H9 (cell line): ENCODE measurements at regions not wholly inside any gene's neighbourhood (a gene's known extent, or its start where the extent isn't known, plus 50 kb on each side); places are given as distances from the start of the nearest gene placed in this dataset.

Experiments used
- DNase-seq: peaks from one replicate; pipeline ENCODE4 v3.0.0-alpha.2; 2017
- H2AFZ ChIP-seq: one replicate; pipeline ENCODE4 v1.6.1; 2013; ENCODE audit warnings: mild to moderate bottlenecking, low read length, control low read depth, moderate library complexity
- H2AK5ac ChIP-seq: 2 replicates; pipeline ENCODE4 v1.6.1; 2013; ENCODE audit warnings: low read length, control low read depth, mixed read lengths; ENCODE audit not compliant: insufficient read length
- H2BK120ac ChIP-seq: one replicate; pipeline ENCODE4 v1.6.1; 2013; ENCODE audit warnings: low read depth, mild to moderate bottlenecking, low read length, control low read depth, inconsistent platforms; ENCODE audit not compliant: poor library complexity, severe bottlenecking
- H2BK12ac ChIP-seq: 2 replicates; pipeline ENCODE4 v1.6.1; 2013; ENCODE audit warnings: low read length, control low read depth, mixed read lengths, low read depth; ENCODE audit not compliant: insufficient read length
- H2BK15ac ChIP-seq: 2 replicates; pipeline ENCODE4 v1.6.1; 2013; ENCODE audit warnings: low read depth, low read length, control low read depth
- H2BK20ac ChIP-seq: one replicate; pipeline ENCODE4 v1.6.1; 2013; ENCODE audit warnings: low read depth, mild to moderate bottlenecking, low read length, control low read depth, inconsistent platforms; ENCODE audit not compliant: poor library complexity, severe bottlenecking
- H2BK5ac ChIP-seq: 2 replicates; pipeline ENCODE4 v1.6.1; 2013; ENCODE audit warnings: low read length, control low read depth, mixed read lengths; ENCODE audit not compliant: insufficient read length
- H3K14ac ChIP-seq: 2 replicates; pipeline ENCODE4 v1.6.1; 2013; ENCODE audit warnings: low read length, control low read depth; ENCODE audit not compliant: insufficient read depth
- H3K18ac ChIP-seq: 2 replicates; pipeline ENCODE4 v1.6.1; 2013; ENCODE audit warnings: low read depth, mild to moderate bottlenecking, mixed read lengths, low read length, control low read depth; ENCODE audit not compliant: insufficient read length
- H3K23ac ChIP-seq: 2 replicates; pipeline ENCODE4 v1.6.1; 2013; ENCODE audit warnings: low read length, control low read depth, mixed read lengths, low read depth; ENCODE audit not compliant: insufficient read length
- H3K23me2 ChIP-seq: 2 replicates; pipeline ENCODE4 v1.6.1; 2013; ENCODE audit warnings: low read depth, mild to moderate bottlenecking, mixed read lengths, low read length, control low read depth; ENCODE audit not compliant: insufficient read length, poor library complexity, severe bottlenecking
- H3K27ac ChIP-seq: 2 replicates; pipeline ENCODE4 v1.5.1; 2013; ENCODE audit warnings: low read length, control low read depth, mixed read lengths, low read depth; ENCODE audit not compliant: insufficient read length
- H3K27me3 ChIP-seq: 2 replicates; pipeline ENCODE4 v1.6.1; 2013; ENCODE audit warnings: low read length, control low read depth, inconsistent platforms; ENCODE audit not compliant: insufficient read depth
- H3K4ac ChIP-seq: 2 replicates; pipeline ENCODE4 v1.6.1; 2013; ENCODE audit warnings: low read depth, mild to moderate bottlenecking, control low read depth, inconsistent platforms, low read length, moderate library complexity
- H3K4me1 ChIP-seq: 2 replicates; pipeline ENCODE4 v1.6.1; 2013; ENCODE audit warnings: low read length, control low read depth, inconsistent platforms; ENCODE audit not compliant: insufficient read depth
- H3K4me2 ChIP-seq: 2 replicates; pipeline ENCODE4 v1.6.1; 2013; ENCODE audit warnings: low read length, control low read depth, mixed read lengths; ENCODE audit not compliant: insufficient read length, insufficient read depth
- H3K56ac ChIP-seq: 2 replicates; pipeline ENCODE4 v1.6.1; 2013; ENCODE audit warnings: low read depth, mild to moderate bottlenecking, mixed read lengths, low read length, control low read depth; ENCODE audit not compliant: insufficient read length
- H3K79me1 ChIP-seq: 2 replicates; pipeline ENCODE4 v1.6.1; 2013; ENCODE audit warnings: low read depth, mild to moderate bottlenecking, moderate library complexity, low read length, control low read depth, inconsistent platforms; ENCODE audit not compliant: insufficient read depth, poor library complexity, severe bottlenecking
- H3K79me2 ChIP-seq: 2 replicates; pipeline ENCODE4 v1.6.1; 2013; ENCODE audit warnings: low read length, control low read depth, inconsistent platforms; ENCODE audit not compliant: insufficient read depth
- H3K9ac ChIP-seq: 2 replicates; pipeline ENCODE4 v1.6.1; 2013; ENCODE audit warnings: low read length, control low read depth, mixed read lengths; ENCODE audit not compliant: insufficient read length; ENCODE audit errors: extremely low read depth
- H3K9me3 ChIP-seq: one replicate; pipeline ENCODE4 v1.6.1; 2013; ENCODE audit warnings: low read depth, low read length, inconsistent platforms; ENCODE audit not compliant: control insufficient read depth
- H3T11ph ChIP-seq: one replicate; pipeline ENCODE4 v1.6.1; 2013; ENCODE audit warnings: mild to moderate bottlenecking, low read length, control low read depth, inconsistent platforms
- H4K20me1 ChIP-seq: one replicate; pipeline ENCODE4 v1.6.1; 2013; ENCODE audit not compliant: control insufficient read depth, insufficient read length, insufficient read depth
- H4K5ac ChIP-seq: 2 replicates; pipeline ENCODE4 v1.6.1; 2013; ENCODE audit warnings: low read depth, mild to moderate bottlenecking, mixed read lengths, low read length, control low read depth; ENCODE audit not compliant: insufficient read length
- H4K8ac ChIP-seq: replicated peaks from 2 replicates; pipeline ENCODE4 v1.6.1; 2013; ENCODE audit warnings: low read length, control low read depth, mixed read lengths, low read depth; ENCODE audit not compliant: insufficient read length
- H4K91ac ChIP-seq: 2 replicates; pipeline ENCODE4 v1.6.1; 2013; ENCODE audit warnings: low read depth, mild to moderate bottlenecking, moderate library complexity, mixed read lengths, low read length, control low read depth; ENCODE audit not compliant: insufficient read length
- H3K27ac Mint-ChIP-seq, 3 experiments: 2 replicates in 2 of 3; 3 replicates in 1 of 3; pipeline ENCODE4 v1.8.0; 2020 to 2021; ENCODE audit warnings: mixed read lengths in 3 of 3, mild to moderate bottlenecking in 1 of 3, moderate library complexity in 1 of 3
- H3K27me3 Mint-ChIP-seq: 2 replicates; pipeline ENCODE4 v1.8.0; 2021; ENCODE audit warnings: low read depth, mild to moderate bottlenecking, moderate library complexity, mixed read lengths
- H3K36me3 Mint-ChIP-seq, 3 experiments: 2 replicates in 2 of 3; 3 replicates in 1 of 3; pipeline ENCODE4 v1.8.0; 2020 to 2021; ENCODE audit warnings: low read depth in 3 of 3, mixed read lengths in 3 of 3; ENCODE audit not compliant: insufficient read depth in 1 of 3
- H3K4me1 Mint-ChIP-seq, 2 experiments: 2 replicates each; pipeline ENCODE4 v1.8.0; 2020; ENCODE audit warnings: mixed read lengths in 2 of 2
- H3K4me3 Mint-ChIP-seq, 2 experiments: 2 replicates in 1 of 2; 3 replicates in 1 of 2; pipeline ENCODE4 v1.8.0; 2020 to 2021; ENCODE audit warnings: mild to moderate bottlenecking in 2 of 2, mixed read lengths in 2 of 2, moderate library complexity in 1 of 2
- H3K9me3 Mint-ChIP-seq, 2 experiments: 2 replicates in 1 of 2; 3 replicates in 1 of 2; pipeline ENCODE4 v1.8.0; 2020; ENCODE audit warnings: mild to moderate bottlenecking in 2 of 2, mixed read lengths in 2 of 2, moderate library complexity in 1 of 2
- WGBS: extraction: QIAGEN DNeasy Blood & Tissue Kit; methylation state at CpG from one replicate; pipeline ENCODE4 v1.1.7; 2013; ENCODE audit warnings: missing lambda C conversion rate, low lambda C conversion rate, mixed read lengths; ENCODE audit not compliant: insufficient read length; ENCODE audit errors: extremely low coverage; 5-methylcytosine and 5-hydroxymethylcytosine counted together
- TF ChIP-seq, protein P1 (sequence below): fragments of 200-600 bp; sonication (generic); conservative IDR thresholded peaks from 3 replicates; pipeline ENCODE4 v1.8.0; 2021; ENCODE audit warnings: antibody characterized with exemption, mild to moderate bottlenecking

DNA sequence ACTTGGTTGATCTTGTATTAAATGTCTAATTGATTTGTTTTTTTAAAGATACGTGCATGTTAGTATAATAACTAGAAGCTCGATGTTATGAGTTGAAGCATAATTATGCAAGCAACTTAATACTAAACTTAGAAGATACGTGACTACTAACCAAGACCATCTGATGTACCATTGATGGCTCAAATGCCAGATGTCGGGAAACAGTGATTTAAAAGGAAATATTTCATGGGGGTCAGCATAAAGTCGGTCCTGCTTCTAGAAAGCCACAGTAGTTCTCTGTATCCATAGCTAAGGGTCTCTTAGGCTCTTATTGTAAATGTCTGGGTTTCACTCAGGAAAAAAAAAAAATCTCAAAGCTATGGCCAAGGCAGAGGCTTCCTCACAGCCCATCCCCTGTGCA lies 61.2 kb upstream of the RBFOX1 start:
- Histone ChIP-seq H4K8ac (no peak overlapping the region), H3K27ac (no peak overlapping the region), H3K4me2 (no peak overlapping the region), H2AFZ (no peak overlapping the region), H3K79me2 (no peaks in the 10 kb centered on the region), H4K91ac (no peak overlapping the region), H3K4ac (no peak overlapping the region), H4K20me1 (no peaks in the 10 kb centered on the region), H3K9me3 (no peaks in the 10 kb centered on the region), H3K9ac (no peak overlapping the region), H2AK5ac (no peak overlapping the region), H2BK120ac (no peak overlapping the region), H4K5ac (no peak overlapping the region), H2BK12ac (no peak overlapping the region), H3K56ac (no peak overlapping the region), H2BK20ac (no peak overlapping the region), H3K14ac (no peak overlapping the region), H2BK5ac (no peak overlapping the region), H3K23me2 (no peaks in the 10 kb centered on the region), H2BK15ac (no peak overlapping the region), H3T11ph (no peak overlapping the region), H3K18ac (no peak overlapping the region), H3K4me1 (no peaks in the 10 kb centered on the region), H3K23ac (no peak overlapping the region), H3K79me1 (no peaks in the 10 kb centered on the region), H3K27me3 (no peaks in the 10 kb centered on the region)
- Mint-ChIP-seq H3K4me1 (peaks cover 3 to 4% of the 10 kb centered on the region in 2 experiments; a peak in 2 of 4 replicates), H3K27ac (no peak overlapping the region), H3K36me3 (no peaks in the 10 kb centered on the region), H3K9me3 (no peaks in the 10 kb centered on the region), H3K4me3 (no peak overlapping the region), H3K27me3 (peaks cover 5% of the 10 kb centered on the region)
- TF ChIP-seq, protein P1, sequence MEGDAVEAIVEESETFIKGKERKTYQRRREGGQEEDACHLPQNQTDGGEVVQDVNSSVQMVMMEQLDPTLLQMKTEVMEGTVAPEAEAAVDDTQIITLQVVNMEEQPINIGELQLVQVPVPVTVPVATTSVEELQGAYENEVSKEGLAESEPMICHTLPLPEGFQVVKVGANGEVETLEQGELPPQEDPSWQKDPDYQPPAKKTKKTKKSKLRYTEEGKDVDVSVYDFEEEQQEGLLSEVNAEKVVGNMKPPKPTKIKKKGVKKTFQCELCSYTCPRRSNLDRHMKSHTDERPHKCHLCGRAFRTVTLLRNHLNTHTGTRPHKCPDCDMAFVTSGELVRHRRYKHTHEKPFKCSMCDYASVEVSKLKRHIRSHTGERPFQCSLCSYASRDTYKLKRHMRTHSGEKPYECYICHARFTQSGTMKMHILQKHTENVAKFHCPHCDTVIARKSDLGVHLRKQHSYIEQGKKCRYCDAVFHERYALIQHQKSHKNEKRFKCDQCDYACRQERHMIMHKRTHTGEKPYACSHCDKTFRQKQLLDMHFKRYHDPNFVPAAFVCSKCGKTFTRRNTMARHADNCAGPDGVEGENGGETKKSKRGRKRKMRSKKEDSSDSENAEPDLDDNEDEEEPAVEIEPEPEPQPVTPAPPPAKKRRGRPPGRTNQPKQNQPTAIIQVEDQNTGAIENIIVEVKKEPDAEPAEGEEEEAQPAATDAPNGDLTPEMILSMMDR, result no peak
- DNase-seq, result no peak
- WGBS, result 100% methylated on average over 2 of the region's 5 CpGs
